Activated CD4-positive, alpha-beta T cell treated with anti-CD3 and anti-CD28 coated beads, Interleukin-2, amount 50 U/mL, for 16 hours (primary cell): ENCODE measurements at regions not wholly inside any gene's neighbourhood (a gene's known extent, or its start where the extent isn't known, plus 50 kb on each side); places are given as distances from the start of the nearest gene placed in this dataset.
A peak's percentile ranks its signal among the peaks of the same experiment; 100 is the strongest.
"Not testable (repeated sequence)": the region's sequence is repeated elsewhere in the genome, so short reads cannot be mapped to it uniquely, and the experiment has no call there.

ENCODE experiments used
- DNase-seq: peaks from one replicate; pipeline ENCODE4 v3.0.0-alpha.2; 2020

- DNase-seq: no peak
Measured at GRCh38 chr2:114066186-114066747, 176.4 kb downstream of the ACTR3 start.

- no peak for DNase-seq
Measured at GRCh38 chr2:114068438-114068837, 178.5 kb downstream of the ACTR3 start.

GRCh38 chr2:114076961-114077360 is 187.1 kb downstream of the ACTR3 start:
- no peak for DNase-seq

- no peak for DNase-seq
Measured at GRCh38 chr2:114079366-114080004, 189.6 kb downstream of the ACTR3 start.

- no peak for DNase-seq
Measured at GRCh38 chr2:114082731-114083433, 193.0 kb downstream of the ACTR3 start.

GRCh38 chr2:114083717-114084387 is 194.0 kb downstream of the ACTR3 start:
- DNase-seq: peak; percentile 7

GRCh38 chr2:114085238-114085637 is 195.3 kb downstream of the ACTR3 start:
- no peak for DNase-seq

GRCh38 chr2:114085992-114086391 is 196.1 kb downstream of the ACTR3 start:
- no peak for DNase-seq

GRCh38 chr2:114089636-114090319 is 199.9 kb downstream of the ACTR3 start:
- DNase-seq: no peak

- no peak for DNase-seq
Measured at GRCh38 chr2:114091010-114091409, 201.1 kb downstream of the ACTR3 start.

- no peak for DNase-seq
Measured at GRCh38 chr2:114108249-114108648, 218.4 kb downstream of the ACTR3 start.

- no peak for DNase-seq
Measured at GRCh38 chr2:114108824-114109416, 219.0 kb downstream of the ACTR3 start.

GRCh38 chr2:114111329-114111728 is 221.4 kb downstream of the ACTR3 start:
- no peak for DNase-seq

GRCh38 chr2:114113518-114113917 is 223.6 kb downstream of the ACTR3 start:
- DNase-seq: no peak

- no peak for DNase-seq
Measured at GRCh38 chr2:114118088-114118487, 228.2 kb downstream of the ACTR3 start.

- no peak for DNase-seq
Measured at GRCh38 chr2:114119862-114120261, 230.0 kb downstream of the ACTR3 start.

GRCh38 chr2:114122930-114123329 is 233.0 kb downstream of the ACTR3 start:
- no peak for DNase-seq

- no peak for DNase-seq
Measured at GRCh38 chr2:114123925-114124324, 234.0 kb downstream of the ACTR3 start.

- no peak for DNase-seq
Measured at GRCh38 chr2:114127372-114127771, 237.5 kb downstream of the ACTR3 start.

GRCh38 chr2:114128263-114128662 is 238.4 kb downstream of the ACTR3 start:
- no peak for DNase-seq

- no peak for DNase-seq
Measured at GRCh38 chr2:114128725-114129124, 238.8 kb downstream of the ACTR3 start.

- not testable (repeated sequence) for DNase-seq
Measured at GRCh38 chr2:114132050-114132449, 242.2 kb downstream of the ACTR3 start.

- no peak for DNase-seq
Measured at GRCh38 chr2:114134146-114134545, 244.3 kb downstream of the ACTR3 start.
